NCI-H1417 (cell line): ENCODE measurements at regions not wholly inside any gene's neighbourhood (a gene's known extent, or its start where the extent isn't known, plus 50 kb on each side); places are given as distances from the start of the nearest gene placed in this dataset.

Experiments
- DNase-seq, 3 experiments: peaks; one replicate each; lab custom pipeline; 2025; lab: John Stamatoyannopoulos, UW

GRCh38 chr4:136664988-136665387 lies 867.3 kb downstream of the PCDH18 start:
- DNase-seq, result no peak

GRCh38 chr4:136662539-136662938 lies 869.8 kb downstream of the PCDH18 start:
- DNase-seq, result no peak

GRCh38 chr4:136653640-136654406 lies 878.5 kb downstream of the PCDH18 start:
- no peak for DNase-seq

- DNase-seq, result no peak
Observed at GRCh38 chr4:136651932-136652331, 880.4 kb downstream of the PCDH18 start.

GRCh38 chr4:136651278-136651667 lies 881.0 kb downstream of the PCDH18 start:
- no peak for DNase-seq

GRCh38 chr4:136650541-136651277 lies 881.6 kb downstream of the PCDH18 start:
- DNase-seq, result peak in 2 of 3 experiments; percentile 62 to 86

- no peak for DNase-seq
Observed at GRCh38 chr4:136644279-136644678, 888.0 kb downstream of the PCDH18 start.

GRCh38 chr4:136643416-136643815 lies 888.9 kb downstream of the PCDH18 start:
- peak in 2 of 3 experiments; percentile 32 to 88 for DNase-seq

GRCh38 chr4:136637071-136637777 lies 895.1 kb downstream of the PCDH18 start:
- DNase-seq, result peak in 1 of 3 experiments; percentile 0

- no peak for DNase-seq
Observed at GRCh38 chr4:136636155-136636554, 896.1 kb downstream of the PCDH18 start.

- DNase-seq, result no peak
Observed at GRCh38 chr4:136634121-136634520, 898.2 kb downstream of the PCDH18 start.

GRCh38 chr4:136599890-136600289 lies 932.4 kb downstream of the PCDH18 start:
- no peak for DNase-seq

- DNase-seq, result no peak
Observed at GRCh38 chr4:136590440-136590839, 941.9 kb downstream of the PCDH18 start.

- DNase-seq, result no peak
Observed at GRCh38 chr4:136583567-136583966, 948.7 kb downstream of the PCDH18 start.

GRCh38 chr4:136581119-136581518 lies 951.2 kb downstream of the PCDH18 start:
- no peak for DNase-seq

- DNase-seq, result no peak
Observed at GRCh38 chr4:136575146-136575545, 957.1 kb downstream of the PCDH18 start.

GRCh38 chr4:136573460-136573859 lies 958.8 kb downstream of the PCDH18 start:
- peak in 1 of 3 experiments; percentile 7 for DNase-seq

GRCh38 chr4:136571315-136571714 lies 961.0 kb downstream of the PCDH18 start:
- no peak for DNase-seq

- DNase-seq, result no peak
Observed at GRCh38 chr4:136562834-136563233, 969.5 kb downstream of the PCDH18 start.

- DNase-seq, result no peak
Observed at GRCh38 chr4:136558940-136559494, 973.3 kb downstream of the PCDH18 start.

GRCh38 chr4:136557396-136557795 lies 974.9 kb downstream of the PCDH18 start:
- no peak for DNase-seq

- peak in 1 of 3 experiments; percentile 56 for DNase-seq
Observed at GRCh38 chr4:136554033-136554432, 978.3 kb downstream of the PCDH18 start.
